ENCODE measurements at regions not wholly inside any gene's neighbourhood (a gene's known extent, or its start where the extent isn't known, plus 50 kb on each side); places are given as distances from the start of the nearest gene placed in this dataset.
"Not testable (repeated sequence)": the region's sequence is repeated elsewhere in the genome, so short reads cannot be mapped to it uniquely, and the experiment has no call there.

GRCh38 chr7:4436361-4436895 is 245.7 kb upstream of the FOXK1 start:
- H3K27ac ChIP-seq, result no peak overlapping the region
- DNase-seq (ENCODE audit: low read depth, low spot score), result no peak

GRCh38 chr7:4436936-4437335 is 245.2 kb upstream of the FOXK1 start:
- no peak overlapping the region for H3K27ac ChIP-seq
- DNase-seq (ENCODE audit: low read depth, low spot score), result no peak

GRCh38 chr7:4437916-4438315 is 244.2 kb upstream of the FOXK1 start:
- H3K27ac ChIP-seq, result no peak overlapping the region
- DNase-seq (ENCODE audit: low read depth, low spot score), result no peak

- no peak for DNase-seq (ENCODE audit: low read depth, low spot score)
- no peak overlapping the region for H3K27ac ChIP-seq
Measured at GRCh38 chr7:4438723-4439245, 243.3 kb upstream of the FOXK1 start.

- no peak for DNase-seq (ENCODE audit: low read depth, low spot score)
- H3K27ac ChIP-seq, result no peak overlapping the region
Measured at GRCh38 chr7:4439444-4439843, 242.7 kb upstream of the FOXK1 start.

GRCh38 chr7:4444106-4444505 is 238.0 kb upstream of the FOXK1 start:
- DNase-seq (ENCODE audit: low read depth, low spot score), result no peak
- no peak overlapping the region for H3K27ac ChIP-seq

GRCh38 chr7:4445777-4446176 is 236.3 kb upstream of the FOXK1 start:
- DNase-seq (ENCODE audit: low read depth, low spot score), result no peak
- no peak overlapping the region for H3K27ac ChIP-seq

- no peak for DNase-seq (ENCODE audit: low read depth, low spot score)
- no peak overlapping the region for H3K27ac ChIP-seq
Measured at GRCh38 chr7:4449263-4449662, 232.8 kb upstream of the FOXK1 start.

GRCh38 chr7:4450483-4450882 is 231.6 kb upstream of the FOXK1 start:
- DNase-seq (ENCODE audit: low read depth, low spot score), result no peak
- no peak overlapping the region for H3K27ac ChIP-seq

- DNase-seq (ENCODE audit: low read depth, low spot score), result no peak
- H3K27ac ChIP-seq, result no peak overlapping the region
Measured at GRCh38 chr7:4460597-4460996, 221.5 kb upstream of the FOXK1 start.

GRCh38 chr7:4461531-4461930 is 220.6 kb upstream of the FOXK1 start:
- no peak for DNase-seq (ENCODE audit: low read depth, low spot score)
- no peak overlapping the region for H3K27ac ChIP-seq

GRCh38 chr7:4468320-4469102 is 213.6 kb upstream of the FOXK1 start:
- no peak for DNase-seq (ENCODE audit: low read depth, low spot score)
- H3K27ac ChIP-seq, result no peak overlapping the region

GRCh38 chr7:4470246-4470645 is 211.8 kb upstream of the FOXK1 start:
- no peak overlapping the region for H3K27ac ChIP-seq
- DNase-seq (ENCODE audit: low read depth, low spot score), result no peak

- no peak for DNase-seq (ENCODE audit: low read depth, low spot score)
- no peak overlapping the region for H3K27ac ChIP-seq
Measured at GRCh38 chr7:4472728-4473127, 209.4 kb upstream of the FOXK1 start.

GRCh38 chr7:4479367-4480039 is 202.6 kb upstream of the FOXK1 start:
- DNase-seq (ENCODE audit: low read depth, low spot score), result no peak
- H3K27ac ChIP-seq, result no peak overlapping the region

- not testable (repeated sequence) for H3K27ac ChIP-seq; DNase-seq (ENCODE audit: low read depth, low spot score)
Measured at GRCh38 chr7:4480131-4480530, 202.0 kb upstream of the FOXK1 start.

GRCh38 chr7:4483851-4484250 is 198.2 kb upstream of the FOXK1 start:
- DNase-seq (ENCODE audit: low read depth, low spot score), result no peak
- H3K27ac ChIP-seq, result no peak overlapping the region

GRCh38 chr7:4484545-4484944 is 197.6 kb upstream of the FOXK1 start:
- no peak for DNase-seq (ENCODE audit: low read depth, low spot score)
- no peak overlapping the region for H3K27ac ChIP-seq

- no peak overlapping the region for H3K27ac ChIP-seq
- no peak for DNase-seq (ENCODE audit: low read depth, low spot score)
Measured at GRCh38 chr7:4486907-4487306, 195.2 kb upstream of the FOXK1 start.

GRCh38 chr7:4496911-4497310 is 185.2 kb upstream of the FOXK1 start:
- not testable (repeated sequence) for H3K27ac ChIP-seq; DNase-seq (ENCODE audit: low read depth, low spot score)

- DNase-seq (ENCODE audit: low read depth, low spot score), result no peak
- H3K27ac ChIP-seq, result no peak overlapping the region
Measured at GRCh38 chr7:4500812-4501211, 181.3 kb upstream of the FOXK1 start.

All from epithelial cell of prostate (primary cell).